Gastrocnemius medialis (tissue), 4 donors: ENCODE measurements at regions not wholly inside any gene's neighbourhood (a gene's known extent, or its start where the extent isn't known, plus 50 kb on each side); places are given as distances from the start of the nearest gene placed in this dataset.

ENCODE experiments used
- ATAC-seq, 2 donors: fragments of 150-250 bp; one replicate each; pipeline ENCODE4 v1.9.1; 2016
- DNase-seq, 2 donors: peaks; one replicate each; pipeline ENCODE4 v3.0.0-alpha.2; 2019
- H3K27ac ChIP-seq, 4 donors: fragments of 200-600 bp; sonication (generic); 1 replicate in 1 of 4; 2 replicates in 3 of 4; pipeline ENCODE4 v1.5.1; 2016 to 2018; ENCODE audit warnings: mild to moderate bottlenecking in 2 of 4, moderate library complexity in 1 of 4
- H3K27me3 ChIP-seq, 3 donors: fragments of 200-600 bp; sonication (generic) in 2 of 3; 1 replicate in 1 of 3; 2 replicates in 2 of 3; pipeline versions ENCODE4 v1.5.1 to v1.6.0; 2016 to 2019; ENCODE audit warnings: mild to moderate bottlenecking in 1 of 3, moderate library complexity in 1 of 3
- H3K36me3 ChIP-seq, 2 donors: fragments of 200-600 bp; sonication (generic) in 1 of 2; one replicate each; pipeline ENCODE4 v1.5.1; 2017 to 2018
- H3K4me1 ChIP-seq, 2 donors: fragments of 200-600 bp; sonication (generic) in 1 of 2; one replicate each; pipeline ENCODE4 v1.5.1; 2016 to 2017; ENCODE audit warnings: mild to moderate bottlenecking in 2 of 2
- H3K4me3 ChIP-seq, 4 donors: fragments of 200-600 bp; sonication (generic) in 3 of 4; 1 replicate in 1 of 4; 2 replicates in 3 of 4; pipeline ENCODE4 v1.5.1; 2016 to 2019; ENCODE audit warnings: mild to moderate bottlenecking in 2 of 4
- H3K9me3 ChIP-seq, 3 donors: fragments of 200-600 bp; sonication (generic) in 2 of 3; 1 replicate in 1 of 3; 2 replicates in 2 of 3; pipeline ENCODE4 v1.5.1; 2016 to 2019
- POLR2A ChIP-seq, 2 donors: fragments of 450-650 bp; IDR thresholded peaks; one replicate each; pipeline ENCODE4 v1.6.1; 2017; ENCODE audit warnings: antibody characterized with exemption in 2 of 2, mild to moderate bottlenecking in 2 of 2, moderate library complexity in 2 of 2
- in situ Hi-C, 4 donors: fragments of 200-750 bp; cut with MboI; loops; one replicate each; pipeline versions ENCODE4 v1.15.0 to v1.8.0; 2017; ENCODE audit warnings: low sequenced_read_pairs in 4 of 4
- intact Hi-C: fragments of 100-400 bp; cut with DNase I; formaldehyde crosslinking; loops from one replicate; pipeline ENCODE4 v1.15.1; 2023; ENCODE audit warnings: low total_unique reads
- TF ChIP-seq, protein P1 (sequence below), 5 experiments: fragments of 450-650 bp in 3 of 5; fragments of 200-600 bp in 2 of 5; sonication (generic) in 2 of 5; IDR thresholded peaks in 4 of 5; conservative IDR thresholded peaks in 1 of 5; 1 replicate in 4 of 5; 2 replicates in 1 of 5; pipeline ENCODE4 v1.5.1; 2016 to 2019; ENCODE audit warnings: antibody characterized with exemption in 5 of 5, mild to moderate bottlenecking in 3 of 5, moderate library complexity in 3 of 5

DNA sequence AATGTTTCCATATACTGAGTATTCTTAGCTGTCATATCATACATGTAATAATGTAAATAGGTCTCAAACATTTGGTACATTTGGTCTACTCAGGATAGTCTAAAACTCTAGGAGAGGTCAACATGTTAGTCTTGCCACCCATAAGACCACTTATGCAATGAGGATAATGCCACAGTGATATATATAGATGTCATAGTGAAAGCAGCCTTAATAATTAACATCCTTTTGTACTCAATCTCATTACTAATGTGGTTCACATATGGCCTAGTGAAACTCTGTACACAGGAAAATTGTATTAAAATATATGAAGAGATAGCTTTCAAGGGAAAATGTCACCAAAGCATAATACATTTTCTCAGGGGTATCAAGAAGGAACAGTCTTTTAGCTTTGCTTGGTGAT is 577.9 kb downstream of the TFAP2B start:
- in situ Hi-C loops (no loop called here), intact Hi-C loops (no loop called here)
- Histone ChIP-seq H3K36me3 (no peaks in the 10 kb centered on the region), H3K4me3 (no peak overlapping the region), H3K4me1 (no peaks in the 10 kb centered on the region), H3K27me3 (no peaks in the 10 kb centered on the region), H3K27ac (no peak overlapping the region), H3K9me3 (no peaks in the 10 kb centered on the region)
- DNase-seq, result no peak
- TF ChIP-seq POLR2A (IDR thresholded peaks at IDR 0.05), result no peak
- TF ChIP-seq, protein P1, sequence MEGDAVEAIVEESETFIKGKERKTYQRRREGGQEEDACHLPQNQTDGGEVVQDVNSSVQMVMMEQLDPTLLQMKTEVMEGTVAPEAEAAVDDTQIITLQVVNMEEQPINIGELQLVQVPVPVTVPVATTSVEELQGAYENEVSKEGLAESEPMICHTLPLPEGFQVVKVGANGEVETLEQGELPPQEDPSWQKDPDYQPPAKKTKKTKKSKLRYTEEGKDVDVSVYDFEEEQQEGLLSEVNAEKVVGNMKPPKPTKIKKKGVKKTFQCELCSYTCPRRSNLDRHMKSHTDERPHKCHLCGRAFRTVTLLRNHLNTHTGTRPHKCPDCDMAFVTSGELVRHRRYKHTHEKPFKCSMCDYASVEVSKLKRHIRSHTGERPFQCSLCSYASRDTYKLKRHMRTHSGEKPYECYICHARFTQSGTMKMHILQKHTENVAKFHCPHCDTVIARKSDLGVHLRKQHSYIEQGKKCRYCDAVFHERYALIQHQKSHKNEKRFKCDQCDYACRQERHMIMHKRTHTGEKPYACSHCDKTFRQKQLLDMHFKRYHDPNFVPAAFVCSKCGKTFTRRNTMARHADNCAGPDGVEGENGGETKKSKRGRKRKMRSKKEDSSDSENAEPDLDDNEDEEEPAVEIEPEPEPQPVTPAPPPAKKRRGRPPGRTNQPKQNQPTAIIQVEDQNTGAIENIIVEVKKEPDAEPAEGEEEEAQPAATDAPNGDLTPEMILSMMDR (IDR thresholded peaks at IDR 0.05 in 4 of 5, conservative IDR thresholded peaks at IDR 0.05 in 1 of 5), result no peak
- no peak for ATAC-seq

DNA sequence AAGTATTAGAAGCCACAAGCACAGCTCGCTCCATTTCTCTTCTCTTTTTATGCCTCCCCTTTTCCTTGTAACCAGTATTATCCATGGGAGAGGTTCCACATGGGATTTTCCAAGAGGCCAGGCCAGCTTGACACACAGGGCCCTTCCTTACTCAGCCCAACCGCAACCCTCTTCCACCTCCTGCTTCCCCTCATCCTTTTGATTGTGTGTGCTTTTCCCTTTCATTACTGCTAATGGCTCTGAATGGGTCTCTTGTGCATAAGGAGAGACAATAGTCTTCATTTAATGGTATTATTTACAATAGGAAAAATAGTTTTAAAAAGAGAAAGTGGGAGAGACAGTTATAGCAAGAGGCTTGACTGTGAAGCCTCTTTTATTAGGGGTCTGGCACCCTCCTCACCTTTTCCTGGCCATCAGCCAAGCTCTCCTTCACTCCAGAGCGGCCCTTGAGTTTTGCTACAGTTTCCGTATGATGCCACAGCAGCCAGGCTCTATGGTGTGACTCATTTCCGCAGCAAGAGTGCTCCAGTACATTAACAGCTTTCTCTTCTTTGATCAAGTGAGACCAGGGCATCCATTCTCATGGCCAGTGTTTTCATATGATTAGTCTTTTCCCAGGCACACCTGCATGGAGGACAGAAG is 579.5 kb downstream of the TFAP2B start:
- H3K9me3 ChIP-seq, result no peaks in the 10 kb centered on the region
- no peak overlapping the region for H3K27ac ChIP-seq
- H3K4me3 ChIP-seq, result no peak overlapping the region
- ATAC-seq, result no peak
- no peaks in the 10 kb centered on the region for H3K36me3 ChIP-seq
- DNase-seq, result no peak
- TF ChIP-seq POLR2A (IDR thresholded peaks at IDR 0.05), result no peak
- TF ChIP-seq, protein P1 (IDR thresholded peaks at IDR 0.05 in 4 of 5, conservative IDR thresholded peaks at IDR 0.05 in 1 of 5), result no peak
- H3K4me1 ChIP-seq, result no peaks in the 10 kb centered on the region
- in situ Hi-C loops (no loop called here), intact Hi-C loops (no loop called here)
- H3K27me3 ChIP-seq, result no peaks in the 10 kb centered on the region

DNA sequence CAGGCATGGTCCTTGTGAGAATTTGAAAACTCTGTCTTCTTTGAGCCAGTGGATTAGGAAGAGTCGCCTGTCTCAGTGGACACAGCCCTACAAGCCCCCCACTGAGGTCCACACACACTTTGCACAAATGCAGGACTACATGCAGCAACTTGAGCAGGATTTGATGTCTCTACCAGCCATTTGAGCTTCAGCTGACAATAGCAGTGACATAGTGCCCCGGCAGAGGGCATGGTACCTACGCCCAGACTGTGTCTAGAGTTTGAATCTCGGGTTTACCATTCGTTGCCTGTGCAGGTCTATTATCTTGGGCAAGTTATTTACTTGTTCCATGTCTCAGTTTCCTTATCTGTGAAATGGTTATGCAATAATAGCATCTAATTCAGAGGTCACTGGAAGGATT is 580.1 kb downstream of the TFAP2B start:
- TF ChIP-seq POLR2A (IDR thresholded peaks at IDR 0.05), result no peak
- TF ChIP-seq, protein P1 (IDR thresholded peaks at IDR 0.05 in 4 of 5, conservative IDR thresholded peaks at IDR 0.05 in 1 of 5), result no peak

GRCh38 chr6:51410453-51410852 is 591.8 kb downstream of the TFAP2B start:
- Histone ChIP-seq H3K4me1 (no peaks in the 10 kb centered on the region), H3K27ac (no peak overlapping the region), H3K9me3 (no peaks in the 10 kb centered on the region), H3K4me3 (no peak overlapping the region), H3K36me3 (no peaks in the 10 kb centered on the region), H3K27me3 (no peaks in the 10 kb centered on the region)
- in situ Hi-C loops (no loop called here), intact Hi-C loops (no loop called here)
- ATAC-seq (no peak), DNase-seq (no peak)
- TF ChIP-seq, protein P1 (IDR thresholded peaks at IDR 0.05 in 4 of 5, conservative IDR thresholded peaks at IDR 0.05 in 1 of 5), result no peak
- TF ChIP-seq POLR2A (IDR thresholded peaks at IDR 0.05), result no peak

More for the DNA sequence above, 580.1 kb downstream of the TFAP2B start:
- H3K4me3 ChIP-seq, result no peak overlapping the region
- H3K27ac ChIP-seq, result no peak overlapping the region
- no peaks in the 10 kb centered on the region for H3K9me3 ChIP-seq
- in situ Hi-C loops, result no loop called here
- H3K36me3 ChIP-seq, result no peaks in the 10 kb centered on the region
- H3K4me1 ChIP-seq, result no peaks in the 10 kb centered on the region
- intact Hi-C loops, result no loop called here
- no peak for DNase-seq
- no peak for ATAC-seq
- no peaks in the 10 kb centered on the region for H3K27me3 ChIP-seq
